ENCODE measurements at regions not wholly inside any gene's neighbourhood (a gene's known extent, or its start where the extent isn't known, plus 50 kb on each side); places are given as distances from the start of the nearest gene placed in this dataset.

GRCh38 chr3:13206799-13207577 is 133.8 kb upstream of the IQSEC1 start:
- peaks cover 0 to 10% (median 2%) of the 10 kb centered on the region in 3 donors for H3K4me1 Mint-ChIP-seq
- H3K36me3 Mint-ChIP-seq, result peaks cover 0 to 3% (median 0%) of the 10 kb centered on the region in 3 donors
- no peak overlapping the region for H3K4me3 ChIP-seq (ENCODE audit: low read length)
- DNase-seq, result no peak
- no peaks in the 10 kb centered on the region for H3K36me3 ChIP-seq (ENCODE audit: insufficient read depth, low read length)
- H3K4me1 ChIP-seq (ENCODE audit: insufficient read depth, low read length), result no peaks in the 10 kb centered on the region
- no peak overlapping the region for H3K4me3 Mint-ChIP-seq
- peaks cover 0 to 2% (median 0%) of the 10 kb centered on the region in 5 donors for H3K9me3 Mint-ChIP-seq
- H3K27me3 ChIP-seq (ENCODE audit: insufficient read depth, low read length, poor library complexity, severe bottlenecking), result peaks cover 6% of the 10 kb centered on the region
- H3K27ac ChIP-seq (ENCODE audit: low read depth, low read length), result no peak overlapping the region
- no peak overlapping the region for H3K27ac Mint-ChIP-seq
- no peaks in the 10 kb centered on the region for H3K9me3 ChIP-seq (ENCODE audit: low read length)
- CTCF ChIA-PET, result no interaction called here
- peaks cover 27 to 86% of the 10 kb centered on the region in 2 donors for H3K27me3 Mint-ChIP-seq
- POLR2A ChIA-PET, result no interaction called here

- H3K27me3 Mint-ChIP-seq, result peaks cover 27 to 80% of the 10 kb centered on the region in 2 donors
- CTCF ChIA-PET, result no interaction called here
Measured at GRCh38 chr3:13205567-13206143, 132.4 kb upstream of the IQSEC1 start.

GRCh38 chr3:13204177-13204581 is 130.9 kb upstream of the IQSEC1 start:
- ChIA-PET CTCF (no interaction called here), POLR2A (no interaction called here)
- Histone ChIP-seq H3K4me1 (ENCODE audit: insufficient read depth, low read length) (no peaks in the 10 kb centered on the region), H3K9me3 (ENCODE audit: low read length) (no peaks in the 10 kb centered on the region), H3K36me3 (ENCODE audit: insufficient read depth, low read length) (no peaks in the 10 kb centered on the region), H3K27ac (ENCODE audit: low read depth, low read length) (no peak overlapping the region), H3K27me3 (ENCODE audit: insufficient read depth, low read length, poor library complexity, severe bottlenecking) (peaks cover 6% of the 10 kb centered on the region), H3K4me3 (ENCODE audit: low read length) (no peak overlapping the region)
- peak overlapping the region in 2 of 7 donors; percentile 4 to 17 for H3K4me3 Mint-ChIP-seq
- H3K4me1 Mint-ChIP-seq, result peaks cover 0 to 10% (median 2%) of the 10 kb centered on the region in 3 donors
- DNase-seq, result no peak
- H3K27me3 Mint-ChIP-seq, result peaks cover 28 to 80% of the 10 kb centered on the region in 2 donors
- peaks cover 0 to 2% (median 0%) of the 10 kb centered on the region in 5 donors for H3K9me3 Mint-ChIP-seq
- no peak overlapping the region for H3K27ac Mint-ChIP-seq
- peaks cover 0 to 3% (median 0%) of the 10 kb centered on the region in 3 donors for H3K36me3 Mint-ChIP-seq

More at GRCh38 chr3:13205567-13206143, 132.4 kb upstream of the IQSEC1 start:
- H3K4me3 Mint-ChIP-seq, result no peak overlapping the region
- no peak overlapping the region for H3K4me3 ChIP-seq (ENCODE audit: low read length)
- no peaks in the 10 kb centered on the region for H3K9me3 ChIP-seq (ENCODE audit: low read length)
- H3K27ac Mint-ChIP-seq, result no peak overlapping the region
- H3K4me1 ChIP-seq (ENCODE audit: insufficient read depth, low read length), result no peaks in the 10 kb centered on the region
- H3K4me1 Mint-ChIP-seq, result peaks cover 0 to 10% (median 2%) of the 10 kb centered on the region in 3 donors
- no peaks in the 10 kb centered on the region for H3K36me3 ChIP-seq (ENCODE audit: insufficient read depth, low read length)
- H3K9me3 Mint-ChIP-seq, result peaks cover 0 to 2% (median 0%) of the 10 kb centered on the region in 5 donors
- DNase-seq, result no peak
- POLR2A ChIA-PET, result no interaction called here
- H3K36me3 Mint-ChIP-seq, result peaks cover 0 to 3% (median 0%) of the 10 kb centered on the region in 3 donors
- no peak overlapping the region for H3K27ac ChIP-seq (ENCODE audit: low read depth, low read length)
- H3K27me3 ChIP-seq (ENCODE audit: insufficient read depth, low read length, poor library complexity, severe bottlenecking), result peaks cover 6% of the 10 kb centered on the region

GRCh38 chr3:13203398-13204176 is 130.4 kb upstream of the IQSEC1 start:
- Histone ChIP-seq H3K9me3 (ENCODE audit: low read length) (no peaks in the 10 kb centered on the region), H3K4me1 (ENCODE audit: insufficient read depth, low read length) (no peaks in the 10 kb centered on the region), H3K27me3 (ENCODE audit: insufficient read depth, low read length, poor library complexity, severe bottlenecking) (peaks cover 6% of the 10 kb centered on the region), H3K4me3 (ENCODE audit: low read length) (no peak overlapping the region), H3K36me3 (ENCODE audit: insufficient read depth, low read length) (no peaks in the 10 kb centered on the region), H3K27ac (ENCODE audit: low read depth, low read length) (no peak overlapping the region)
- ChIA-PET POLR2A (no interaction called here), CTCF (no interaction called here)
- Mint-ChIP-seq H3K27ac (no peak overlapping the region), H3K4me1 (peaks cover 0 to 10% (median 2%) of the 10 kb centered on the region in 3 donors), H3K27me3 (peaks cover 26 to 74% of the 10 kb centered on the region in 2 donors), H3K36me3 (peaks cover 0 to 3% (median 0%) of the 10 kb centered on the region in 3 donors), H3K4me3 (peak overlapping the region in 1 of 7 donors; percentile 17), H3K9me3 (peaks cover 0 to 2% (median 0%) of the 10 kb centered on the region in 5 donors)
- no peak for DNase-seq

- ChIA-PET CTCF (no interaction called here), POLR2A (no interaction called here)
- H3K27me3 Mint-ChIP-seq, result peaks cover 28 to 67% of the 10 kb centered on the region in 2 donors
Measured at GRCh38 chr3:13202744-13203397, 129.6 kb upstream of the IQSEC1 start.

GRCh38 chr3:13201851-13202250 is 128.6 kb upstream of the IQSEC1 start:
- H3K4me1 Mint-ChIP-seq, result peaks cover 0 to 10% (median 2%) of the 10 kb centered on the region in 3 donors
- no peak for DNase-seq
- no peaks in the 10 kb centered on the region for H3K9me3 Mint-ChIP-seq
- peaks cover 25 to 61% of the 10 kb centered on the region in 2 donors for H3K27me3 Mint-ChIP-seq
- Histone ChIP-seq H3K4me1 (ENCODE audit: insufficient read depth, low read length) (no peaks in the 10 kb centered on the region), H3K36me3 (ENCODE audit: insufficient read depth, low read length) (no peaks in the 10 kb centered on the region), H3K4me3 (ENCODE audit: low read length) (no peak overlapping the region), H3K9me3 (ENCODE audit: low read length) (no peaks in the 10 kb centered on the region), H3K27ac (ENCODE audit: low read depth, low read length) (no peak overlapping the region), H3K27me3 (ENCODE audit: insufficient read depth, low read length, poor library complexity, severe bottlenecking) (peaks cover 6% of the 10 kb centered on the region)
- H3K36me3 Mint-ChIP-seq, result peaks cover 0 to 3% (median 0%) of the 10 kb centered on the region in 3 donors
- CTCF ChIA-PET, result interaction anchor here (0.9 kb wide), 1 partner anchor 251 kb away, joined by 4 read pairs; no protein-coding TSS in a partner anchor
- H3K4me3 Mint-ChIP-seq, result no peak overlapping the region
- POLR2A ChIA-PET, result no interaction called here
- no peak overlapping the region for H3K27ac Mint-ChIP-seq

More at GRCh38 chr3:13202744-13203397, 129.6 kb upstream of the IQSEC1 start:
- Histone ChIP-seq H3K36me3 (ENCODE audit: insufficient read depth, low read length) (no peaks in the 10 kb centered on the region), H3K4me3 (ENCODE audit: low read length) (no peak overlapping the region), H3K27me3 (ENCODE audit: insufficient read depth, low read length, poor library complexity, severe bottlenecking) (peaks cover 6% of the 10 kb centered on the region), H3K9me3 (ENCODE audit: low read length) (no peaks in the 10 kb centered on the region), H3K4me1 (ENCODE audit: insufficient read depth, low read length) (no peaks in the 10 kb centered on the region), H3K27ac (ENCODE audit: low read depth, low read length) (no peak overlapping the region)
- Mint-ChIP-seq H3K9me3 (no peaks in the 10 kb centered on the region), H3K36me3 (peaks cover 0 to 3% (median 0%) of the 10 kb centered on the region in 3 donors), H3K27ac (peak overlapping the region in 1 of 8 donors; percentile 35), H3K4me3 (no peak overlapping the region), H3K4me1 (peaks cover 0 to 10% (median 2%) of the 10 kb centered on the region in 3 donors)
- DNase-seq, result no peak

GRCh38 chr3:13200946-13201345 is 127.7 kb upstream of the IQSEC1 start:
- peaks cover 25 to 53% of the 10 kb centered on the region in 2 donors for H3K27me3 Mint-ChIP-seq
- Histone ChIP-seq H3K27me3 (ENCODE audit: insufficient read depth, low read length, poor library complexity, severe bottlenecking) (peaks cover 6% of the 10 kb centered on the region), H3K27ac (ENCODE audit: low read depth, low read length) (no peak overlapping the region), H3K9me3 (ENCODE audit: low read length) (no peaks in the 10 kb centered on the region), H3K4me1 (ENCODE audit: insufficient read depth, low read length) (no peaks in the 10 kb centered on the region), H3K4me3 (ENCODE audit: low read length) (no peak overlapping the region), H3K36me3 (ENCODE audit: insufficient read depth, low read length) (no peaks in the 10 kb centered on the region)
- no peaks in the 10 kb centered on the region for H3K36me3 Mint-ChIP-seq
- ChIA-PET POLR2A (no interaction called here), CTCF (interaction anchor here (0.9 to 1.0 kb wide), 2 partner anchors 34 to 252 kb away, joined by 3 to 4 read pairs; no protein-coding TSS in a partner anchor)
- no peak overlapping the region for H3K4me3 Mint-ChIP-seq
- peaks cover 8 to 16% (median 9%) of the 10 kb centered on the region in 3 donors for H3K4me1 Mint-ChIP-seq
- H3K9me3 Mint-ChIP-seq, result no peaks in the 10 kb centered on the region
- DNase-seq, result no peak
- H3K27ac Mint-ChIP-seq, result no peak overlapping the region

Data from CD8-positive, alpha-beta memory T cell (primary cell).